Esophagus muscularis mucosa (tissue), 4 donors: ENCODE measurements at regions not wholly inside any gene's neighbourhood (a gene's known extent, or its start where the extent isn't known, plus 50 kb on each side); places are given as distances from the start of the nearest gene placed in this dataset.

Source experiments
- DNase-seq: peaks from one replicate; pipeline ENCODE4 v3.0.0-alpha.2; 2017; ENCODE audit errors: extremely low spot score
- H3K27ac ChIP-seq, 4 donors: fragments of 200-600 bp; sonication (generic); replicated peaks in 1 of 4; 1 replicate in 3 of 4; 2 replicates in 1 of 4; pipeline ENCODE4 v1.5.1; 2016 to 2019; ENCODE audit warnings: mild to moderate bottlenecking in 1 of 4
- H3K27me3 ChIP-seq, 4 donors: fragments of 200-600 bp; sonication (generic); one replicate each; pipeline versions ENCODE4 v1.5.1 to v1.6.0; 2016 to 2019
- H3K36me3 ChIP-seq, 4 donors: fragments of 200-600 bp; sonication (generic); one replicate each; pipeline ENCODE4 v1.5.1; 2016 to 2019
- H3K4me1 ChIP-seq, 4 donors: fragments of 200-600 bp; sonication (generic); one replicate each; pipeline ENCODE4 v1.5.1; 2016 to 2019
- H3K4me3 ChIP-seq, 4 donors: fragments of 200-600 bp; sonication (generic); 1 replicate in 2 of 4; 2 replicates in 2 of 4; pipeline ENCODE4 v1.5.1; 2016 to 2019; ENCODE audit warnings: mild to moderate bottlenecking in 4 of 4, moderate library complexity in 1 of 4
- H3K9me3 ChIP-seq, 4 donors: fragments of 200-600 bp; sonication (generic); 1 replicate in 3 of 4; 2 replicates in 1 of 4; pipeline ENCODE4 v1.5.1; 2016 to 2019
- EP300 ChIP-seq: sonication (generic); formaldehyde crosslinking; IDR thresholded peaks from one replicate; pipeline ENCODE4 v1.6.1; 2017; ENCODE audit warnings: antibody characterized with exemption
- POLR2A ChIP-seq: fragments of 450-650 bp; IDR thresholded peaks from one replicate; pipeline ENCODE4 v1.6.1; 2017; ENCODE audit warnings: antibody characterized with exemption, moderate library complexity, mild to moderate bottlenecking, low read depth
- POLR2AphosphoS5 ChIP-seq, 2 donors: sonication (generic); formaldehyde crosslinking; IDR thresholded peaks; one replicate each; pipeline ENCODE4 v1.6.1; 2017; ENCODE audit warnings: antibody characterized with exemption in 2 of 2
- WGBS: methylation state at CpG from one replicate; pipeline ENCODE4 v1.1.5; 2018; 5-methylcytosine and 5-hydroxymethylcytosine counted together
- intact Hi-C: fragments of 100-400 bp; cut with DNase I; formaldehyde crosslinking; loops from one replicate; pipeline ENCODE4 v1.15.1; 2023
- TF ChIP-seq, protein P1 (sequence below), 3 experiments: fragments of 200-600 bp in 2 of 3; fragments of 450-650 bp in 1 of 3; sonication (generic) in 2 of 3; IDR thresholded peaks; one replicate each; pipeline ENCODE4 v1.5.1; 2017 to 2019; ENCODE audit warnings: antibody characterized with exemption in 3 of 3, mild to moderate bottlenecking in 2 of 3, moderate library complexity in 1 of 3

DNA sequence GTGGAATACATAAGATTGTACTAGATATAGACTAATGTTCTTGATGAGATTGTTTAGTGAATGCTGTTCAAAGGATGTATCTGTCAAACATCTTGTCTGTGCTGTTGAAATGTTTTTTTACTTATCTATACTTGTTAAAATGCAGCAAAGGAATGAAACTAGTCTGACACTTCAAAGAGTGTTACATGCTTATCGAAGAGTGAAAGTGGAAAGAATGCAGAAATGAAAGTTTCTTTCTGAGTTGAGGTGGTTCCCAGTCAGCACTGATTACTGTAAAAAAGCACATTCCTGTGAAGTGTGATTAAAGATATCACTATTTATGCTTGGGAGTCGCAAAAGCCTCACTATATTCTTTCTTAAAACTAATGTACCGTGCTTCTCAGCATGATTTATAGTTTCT, 1225.2 kb downstream of the NCAM2 start:
- intact Hi-C loops = no loop called here
- 45% methylated on average over 3 of the region's 3 CpGs for WGBS
- no peaks in the 10 kb centered on the region for H3K27me3 ChIP-seq
- no peaks in the 10 kb centered on the region for H3K9me3 ChIP-seq
- no peak overlapping the region for H3K27ac ChIP-seq
- no peaks in the 10 kb centered on the region for H3K36me3 ChIP-seq
- TF ChIP-seq POLR2A = no peak
- no peak for TF ChIP-seq POLR2AphosphoS5 (IDR thresholded peaks at IDR 0.05)
- no peak for TF ChIP-seq EP300
- TF ChIP-seq, protein P1, sequence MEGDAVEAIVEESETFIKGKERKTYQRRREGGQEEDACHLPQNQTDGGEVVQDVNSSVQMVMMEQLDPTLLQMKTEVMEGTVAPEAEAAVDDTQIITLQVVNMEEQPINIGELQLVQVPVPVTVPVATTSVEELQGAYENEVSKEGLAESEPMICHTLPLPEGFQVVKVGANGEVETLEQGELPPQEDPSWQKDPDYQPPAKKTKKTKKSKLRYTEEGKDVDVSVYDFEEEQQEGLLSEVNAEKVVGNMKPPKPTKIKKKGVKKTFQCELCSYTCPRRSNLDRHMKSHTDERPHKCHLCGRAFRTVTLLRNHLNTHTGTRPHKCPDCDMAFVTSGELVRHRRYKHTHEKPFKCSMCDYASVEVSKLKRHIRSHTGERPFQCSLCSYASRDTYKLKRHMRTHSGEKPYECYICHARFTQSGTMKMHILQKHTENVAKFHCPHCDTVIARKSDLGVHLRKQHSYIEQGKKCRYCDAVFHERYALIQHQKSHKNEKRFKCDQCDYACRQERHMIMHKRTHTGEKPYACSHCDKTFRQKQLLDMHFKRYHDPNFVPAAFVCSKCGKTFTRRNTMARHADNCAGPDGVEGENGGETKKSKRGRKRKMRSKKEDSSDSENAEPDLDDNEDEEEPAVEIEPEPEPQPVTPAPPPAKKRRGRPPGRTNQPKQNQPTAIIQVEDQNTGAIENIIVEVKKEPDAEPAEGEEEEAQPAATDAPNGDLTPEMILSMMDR (IDR thresholded peaks at IDR 0.05) = no peak
- no peak overlapping the region for H3K4me3 ChIP-seq
- no peaks in the 10 kb centered on the region for H3K4me1 ChIP-seq
- no peak for DNase-seq

DNA sequence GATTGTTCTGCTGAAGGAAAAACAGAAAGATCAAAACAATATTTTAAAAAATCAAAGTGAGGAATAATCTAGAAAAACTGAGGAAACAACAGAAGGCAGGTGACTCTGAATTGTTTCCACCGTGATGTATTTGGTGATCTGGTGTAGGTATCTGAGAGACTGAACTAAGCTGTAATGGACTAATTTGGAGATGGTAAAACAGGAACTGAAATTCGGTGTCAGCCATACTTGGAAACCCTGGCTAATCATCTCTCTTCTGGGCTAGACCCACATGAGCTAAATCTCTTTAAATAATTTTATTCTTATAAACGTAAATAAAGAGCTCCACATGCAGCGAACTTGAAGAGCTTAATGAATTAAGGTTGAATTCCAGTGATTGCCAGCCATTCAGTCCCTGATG, 1226.1 kb downstream of the NCAM2 start:
- no peak overlapping the region for H3K4me3 ChIP-seq
- no peak for TF ChIP-seq POLR2A
- TF ChIP-seq, protein P1 (IDR thresholded peaks at IDR 0.05) = no peak
- no peak for TF ChIP-seq POLR2AphosphoS5 (IDR thresholded peaks at IDR 0.05)
- no peak for TF ChIP-seq EP300
- H3K4me1 ChIP-seq = no peaks in the 10 kb centered on the region
- no peaks in the 10 kb centered on the region for H3K9me3 ChIP-seq
- H3K36me3 ChIP-seq = no peaks in the 10 kb centered on the region
- intact Hi-C loops = no loop called here
- H3K27me3 ChIP-seq = no peaks in the 10 kb centered on the region
- no peak for DNase-seq
- H3K27ac ChIP-seq = no peak overlapping the region
- WGBS = 89% methylated on average over 4 of the region's 4 CpGs

DNA sequence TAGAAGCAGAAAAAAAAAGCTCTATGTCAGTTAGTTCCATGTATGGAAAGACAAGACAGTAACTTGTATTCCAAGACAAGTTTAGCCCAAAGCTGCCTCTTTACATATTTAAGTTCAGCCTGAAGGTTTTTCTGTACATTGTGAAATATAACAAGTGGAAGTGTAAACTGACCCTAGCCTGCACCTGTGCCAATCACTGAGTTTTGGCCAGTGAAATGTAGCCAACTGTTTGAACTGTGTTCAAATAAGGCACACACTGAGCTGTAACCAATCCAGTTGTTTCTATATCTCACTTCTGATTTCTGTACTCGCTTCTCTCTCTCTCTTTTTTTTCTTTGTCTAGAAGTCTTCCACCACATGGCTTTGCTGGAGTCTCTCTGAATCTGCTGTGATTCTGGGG, 1227.1 kb downstream of the NCAM2 start:
- Histone ChIP-seq H3K9me3 (no peaks in the 10 kb centered on the region), H3K27ac (no peak overlapping the region), H3K36me3 (no peaks in the 10 kb centered on the region), H3K4me3 (no peak overlapping the region), H3K4me1 (no peaks in the 10 kb centered on the region), H3K27me3 (no peaks in the 10 kb centered on the region)
- intact Hi-C loops = no loop called here
- 76% methylated on average over 1 of the region's 1 CpG for WGBS
- TF ChIP-seq EP300 (no peak), POLR2A (no peak), POLR2AphosphoS5 (IDR thresholded peaks at IDR 0.05) (no peak)
- TF ChIP-seq, protein P1 (IDR thresholded peaks at IDR 0.05) = no peak
- no peak for DNase-seq

GRCh38 chr21:22231013-22231412, 1232.8 kb downstream of the NCAM2 start:
- WGBS = 81% methylated on average over 2 of the region's 2 CpGs

More at GRCh38 chr21:22231013-22231412, 1232.8 kb downstream of the NCAM2 start:
- H3K9me3 ChIP-seq = no peaks in the 10 kb centered on the region
- H3K4me3 ChIP-seq = no peak overlapping the region
- no peaks in the 10 kb centered on the region for H3K27me3 ChIP-seq
- no peak overlapping the region for H3K27ac ChIP-seq
- no peak for DNase-seq
- no peaks in the 10 kb centered on the region for H3K36me3 ChIP-seq
- no peaks in the 10 kb centered on the region for H3K4me1 ChIP-seq
- intact Hi-C loops = no loop called here
- no peak for TF ChIP-seq EP300
- no peak for TF ChIP-seq POLR2AphosphoS5 (IDR thresholded peaks at IDR 0.05)
- TF ChIP-seq, protein P1 (IDR thresholded peaks at IDR 0.05) = no peak
- no peak for TF ChIP-seq POLR2A
